ENCODE measurements at regions not wholly inside any gene's neighbourhood (a gene's known extent, or its start where the extent isn't known, plus 50 kb on each side); places are given as distances from the start of the nearest gene placed in this dataset.

DNA sequence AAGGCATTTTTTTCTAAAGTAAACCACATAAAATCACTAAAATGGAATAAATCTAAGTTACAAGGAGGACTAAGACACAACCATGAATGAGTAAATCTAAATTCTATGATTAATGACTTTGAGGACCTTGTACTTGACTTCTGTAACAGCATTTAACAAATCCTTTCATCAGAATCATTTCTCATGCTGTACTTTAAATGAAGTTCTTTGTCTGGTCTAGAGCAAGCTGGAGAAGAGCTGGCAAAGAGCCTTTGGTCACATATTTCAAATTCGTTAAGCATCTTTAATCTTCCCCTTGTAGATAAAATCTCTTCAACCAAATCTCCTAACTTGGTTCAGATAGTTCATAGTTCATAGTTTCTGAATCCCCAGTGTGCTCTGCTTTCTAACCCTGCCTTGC, 405.4 kb downstream of the PTPRC start:
- Mint-ChIP-seq H3K27ac (no peak overlapping the region), H3K36me3 (no peaks in the 10 kb centered on the region), H3K9me3 (peaks cover 4% of the 10 kb centered on the region), H3K4me3 (no peak overlapping the region), H3K4me1 (no peaks in the 10 kb centered on the region), H3K27me3 (ENCODE audit: insufficient read depth, low read depth) (no peaks in the 10 kb centered on the region)
- no peak overlapping the region for H3K4me2 ChIP-seq
- H3K79me2 ChIP-seq (ENCODE audit: low read depth) = no peaks in the 10 kb centered on the region
- H3K27me3 ChIP-seq = no peaks in the 10 kb centered on the region
- H3K9me3 ChIP-seq (ENCODE audit: low read depth) = no peaks in the 10 kb centered on the region
- H3K9ac ChIP-seq = no peak overlapping the region
- TF ChIP-seq EZH2phosphoT487 (IDR thresholded peaks at IDR 0.05) = no peak
- H2AFZ ChIP-seq (replicated peaks) = no peak overlapping the region
- no peak overlapping the region for H3K27ac ChIP-seq
- DNase-seq (ENCODE audit: low spot score) = no peak
- H3K4me1 ChIP-seq = no peaks in the 10 kb centered on the region
- H3F3A ChIP-seq (ENCODE audit: low read depth) = no peaks in the 10 kb centered on the region
- H3K36me3 ChIP-seq = no peaks in the 10 kb centered on the region
- no peak overlapping the region for H3K4me3 ChIP-seq
- H4K20me1 ChIP-seq (ENCODE audit: low read depth) = no peaks in the 10 kb centered on the region

DNA sequence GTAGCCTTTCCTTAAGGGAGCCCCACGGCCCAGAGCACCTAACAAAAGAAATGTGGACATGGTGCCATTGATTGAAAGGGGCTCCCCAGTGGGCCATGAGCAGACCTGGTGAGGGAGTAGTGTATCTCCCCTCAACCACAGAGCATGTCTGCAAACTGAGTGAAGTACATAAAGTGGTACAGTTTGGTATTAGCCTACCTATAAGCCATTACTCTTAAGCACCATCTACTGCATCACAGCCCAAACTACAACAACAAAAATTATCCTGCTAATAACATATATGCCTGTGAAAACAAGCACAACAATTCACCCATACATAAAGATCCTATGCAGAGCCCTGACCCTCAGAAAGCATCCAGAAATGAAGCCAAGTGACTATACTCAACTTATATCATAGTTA, 407.8 kb downstream of the PTPRC start:
- H3K36me3 ChIP-seq = no peaks in the 10 kb centered on the region
- no peaks in the 10 kb centered on the region for H3K4me1 Mint-ChIP-seq
- H4K20me1 ChIP-seq (ENCODE audit: low read depth) = no peaks in the 10 kb centered on the region
- H3K9me3 ChIP-seq (ENCODE audit: low read depth) = no peaks in the 10 kb centered on the region
- peaks cover 12% of the 10 kb centered on the region for H3K9me3 Mint-ChIP-seq
- no peaks in the 10 kb centered on the region for H3K27me3 ChIP-seq
- H2AFZ ChIP-seq (replicated peaks) = no peak overlapping the region
- no peaks in the 10 kb centered on the region for H3K36me3 Mint-ChIP-seq
- no peak overlapping the region for H3K4me3 ChIP-seq
- TF ChIP-seq EZH2 (IDR thresholded peaks at IDR 0.05) = no peak
- TF ChIP-seq, protein P1, sequence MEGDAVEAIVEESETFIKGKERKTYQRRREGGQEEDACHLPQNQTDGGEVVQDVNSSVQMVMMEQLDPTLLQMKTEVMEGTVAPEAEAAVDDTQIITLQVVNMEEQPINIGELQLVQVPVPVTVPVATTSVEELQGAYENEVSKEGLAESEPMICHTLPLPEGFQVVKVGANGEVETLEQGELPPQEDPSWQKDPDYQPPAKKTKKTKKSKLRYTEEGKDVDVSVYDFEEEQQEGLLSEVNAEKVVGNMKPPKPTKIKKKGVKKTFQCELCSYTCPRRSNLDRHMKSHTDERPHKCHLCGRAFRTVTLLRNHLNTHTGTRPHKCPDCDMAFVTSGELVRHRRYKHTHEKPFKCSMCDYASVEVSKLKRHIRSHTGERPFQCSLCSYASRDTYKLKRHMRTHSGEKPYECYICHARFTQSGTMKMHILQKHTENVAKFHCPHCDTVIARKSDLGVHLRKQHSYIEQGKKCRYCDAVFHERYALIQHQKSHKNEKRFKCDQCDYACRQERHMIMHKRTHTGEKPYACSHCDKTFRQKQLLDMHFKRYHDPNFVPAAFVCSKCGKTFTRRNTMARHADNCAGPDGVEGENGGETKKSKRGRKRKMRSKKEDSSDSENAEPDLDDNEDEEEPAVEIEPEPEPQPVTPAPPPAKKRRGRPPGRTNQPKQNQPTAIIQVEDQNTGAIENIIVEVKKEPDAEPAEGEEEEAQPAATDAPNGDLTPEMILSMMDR (IDR thresholded peaks at IDR 0.05) = no peak
- TF ChIP-seq EZH2phosphoT487 (IDR thresholded peaks at IDR 0.05) = no peak
- DNase-seq (ENCODE audit: low spot score) = no peak
- H3K27ac ChIP-seq = no peak overlapping the region
- H3K9ac ChIP-seq = no peak overlapping the region
- H3K4me1 ChIP-seq = no peaks in the 10 kb centered on the region
- H3K27me3 Mint-ChIP-seq (ENCODE audit: insufficient read depth, low read depth) = no peaks in the 10 kb centered on the region
- H3K4me3 Mint-ChIP-seq = no peak overlapping the region
- no peak overlapping the region for H3K4me2 ChIP-seq
- H3K27ac Mint-ChIP-seq = no peak overlapping the region
- no peaks in the 10 kb centered on the region for H3F3A ChIP-seq (ENCODE audit: low read depth)
- no peaks in the 10 kb centered on the region for H3K79me2 ChIP-seq (ENCODE audit: low read depth)

DNA sequence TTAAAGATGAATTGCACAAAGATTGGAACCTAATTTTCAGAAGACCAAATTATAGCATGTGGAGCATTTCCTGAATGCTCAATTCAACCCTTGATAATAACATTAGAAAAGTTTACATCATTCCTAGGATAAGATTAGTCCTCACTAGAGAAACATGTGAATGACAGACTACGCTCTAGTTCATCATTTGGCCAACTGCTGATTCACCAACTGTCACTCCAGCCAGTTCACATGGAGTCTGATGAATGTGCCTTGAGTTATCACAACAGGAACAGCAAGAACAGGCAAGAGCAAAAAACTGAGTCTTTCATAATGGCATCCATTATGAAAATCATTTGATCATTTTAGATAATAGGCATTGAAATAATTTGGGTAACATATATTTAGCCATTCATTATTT, 415.9 kb downstream of the PTPRC start:
- Mint-ChIP-seq H3K27me3 (ENCODE audit: insufficient read depth, low read depth) (no peaks in the 10 kb centered on the region), H3K36me3 (no peaks in the 10 kb centered on the region), H3K9me3 (peaks cover 8% of the 10 kb centered on the region), H3K27ac (no peak overlapping the region), H3K4me3 (no peak overlapping the region), H3K4me1 (no peaks in the 10 kb centered on the region)
- Histone ChIP-seq H3K36me3 (no peaks in the 10 kb centered on the region), H3K27ac (no peak overlapping the region), H3K9ac (no peak overlapping the region), H3K9me3 (ENCODE audit: low read depth) (no peaks in the 10 kb centered on the region), H3K4me2 (no peak overlapping the region), H3F3A (ENCODE audit: low read depth) (no peaks in the 10 kb centered on the region), H3K4me3 (no peak overlapping the region), H3K79me2 (ENCODE audit: low read depth) (no peaks in the 10 kb centered on the region), H3K4me1 (no peaks in the 10 kb centered on the region), H3K27me3 (no peaks in the 10 kb centered on the region), H2AFZ (replicated peaks) (no peak overlapping the region), H4K20me1 (ENCODE audit: low read depth) (no peaks in the 10 kb centered on the region)
- TF ChIP-seq, protein P1 (IDR thresholded peaks at IDR 0.05) = no peak
- no peak for TF ChIP-seq EZH2phosphoT487 (IDR thresholded peaks at IDR 0.05)
- DNase-seq (ENCODE audit: low spot score) = no peak

DNA sequence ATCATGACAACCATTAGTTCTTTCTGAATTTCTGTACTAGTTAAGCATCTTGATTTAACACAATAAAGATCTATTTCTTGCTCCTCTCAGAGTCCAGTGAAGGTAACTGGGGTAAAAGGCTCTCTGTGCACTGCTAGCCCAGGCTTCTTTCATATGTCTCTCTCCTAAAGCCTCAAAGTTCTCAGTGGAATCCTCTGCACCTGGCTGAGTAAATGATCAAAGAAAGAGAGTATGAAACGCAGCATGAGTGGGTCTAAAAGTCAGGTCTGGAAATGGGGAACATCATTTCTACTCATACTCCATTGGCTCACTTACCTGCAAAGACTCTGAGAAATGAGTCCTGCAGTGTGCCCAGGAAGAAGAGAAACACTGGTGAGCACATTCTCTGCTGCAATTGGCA, 418.5 kb downstream of the PTPRC start:
- H4K20me1 ChIP-seq (ENCODE audit: low read depth) = no peaks in the 10 kb centered on the region
- DNase-seq (ENCODE audit: low spot score) = no peak
- no peak overlapping the region for H3K4me3 Mint-ChIP-seq
- no peak overlapping the region for H3K4me2 ChIP-seq
- H3K27me3 Mint-ChIP-seq (ENCODE audit: insufficient read depth, low read depth) = no peaks in the 10 kb centered on the region
- H3K27ac Mint-ChIP-seq = no peak overlapping the region
- H3K79me2 ChIP-seq (ENCODE audit: low read depth) = no peaks in the 10 kb centered on the region
- no peaks in the 10 kb centered on the region for H3K36me3 ChIP-seq
- H3K9ac ChIP-seq = no peak overlapping the region
- no peaks in the 10 kb centered on the region for H3K9me3 ChIP-seq (ENCODE audit: low read depth)
- no peaks in the 10 kb centered on the region for H3K4me1 Mint-ChIP-seq
- H3K9me3 Mint-ChIP-seq = no peaks in the 10 kb centered on the region
- H2AFZ ChIP-seq (replicated peaks) = no peak overlapping the region
- H3F3A ChIP-seq (ENCODE audit: low read depth) = no peaks in the 10 kb centered on the region
- H3K36me3 Mint-ChIP-seq = no peaks in the 10 kb centered on the region
- H3K27me3 ChIP-seq = no peaks in the 10 kb centered on the region
- H3K4me1 ChIP-seq = no peaks in the 10 kb centered on the region
- TF ChIP-seq, protein P1 (IDR thresholded peaks at IDR 0.05) = no peak
- TF ChIP-seq EZH2 (IDR thresholded peaks at IDR 0.05) = no peak
- no peak for TF ChIP-seq EZH2phosphoT487 (IDR thresholded peaks at IDR 0.05)
- H3K4me3 ChIP-seq = no peak overlapping the region
- H3K27ac ChIP-seq = no peak overlapping the region

Measured in neural progenitor cell (in vitro differentiated cells).